HUES6 (cell line): ENCODE measurements at regions not wholly inside any gene's neighbourhood (a gene's known extent, or its start where the extent isn't known, plus 50 kb on each side); places are given as distances from the start of the nearest gene placed in this dataset.
"Not testable (repeated sequence)": the region's sequence is repeated elsewhere in the genome, so short reads cannot be mapped to it uniquely, and the experiment has no call there.

Experiments
- H3K27ac ChIP-seq: 2 replicates; pipeline ENCODE4 v1.7.0; 2013; ENCODE audit warnings: low read depth, mild to moderate bottlenecking, low read length, inconsistent platforms
- H3K27me3 ChIP-seq: 2 replicates; pipeline ENCODE4 v1.6.1; 2013; ENCODE audit warnings: low read length; ENCODE audit not compliant: control insufficient read depth, insufficient read depth
- H3K36me3 ChIP-seq: 2 replicates; pipeline ENCODE4 v1.6.1; 2013; ENCODE audit warnings: low read length; ENCODE audit not compliant: control insufficient read depth, insufficient read depth
- H3K4me1 ChIP-seq: 2 replicates; pipeline ENCODE4 v1.6.1; 2013; ENCODE audit warnings: low read length; ENCODE audit not compliant: control insufficient read depth, insufficient read depth
- H3K4me3 ChIP-seq: 2 replicates; pipeline ENCODE4 v1.5.1; 2013; ENCODE audit warnings: low read depth, low read length
- H3K9ac ChIP-seq: one replicate; pipeline ENCODE4 v1.6.1; 2013; ENCODE audit warnings: mild to moderate bottlenecking, low read length
- H3K9me3 ChIP-seq: 2 replicates; pipeline ENCODE4 v1.6.1; 2013; ENCODE audit warnings: low read depth, low read length; ENCODE audit not compliant: control insufficient read depth, insufficient read depth

- no peak overlapping the region for H3K4me3 ChIP-seq
These were observed 164.1 kb upstream of the EEA1 start for GRCh38 chr12:93093243-93093642.

GRCh38 chr12:93094222-93094621 lies 165.1 kb upstream of the EEA1 start:
- H3K9ac ChIP-seq, H3K4me3 ChIP-seq, H3K9me3 ChIP-seq, H3K27me3 ChIP-seq, H3K36me3 ChIP-seq, H3K4me1 ChIP-seq, H3K27ac ChIP-seq: not testable (repeated sequence)

More at GRCh38 chr12:93093243-93093642, 164.1 kb upstream of the EEA1 start:
- Histone ChIP-seq H3K9ac (no peak overlapping the region), H3K27ac (no peak overlapping the region), H3K27me3 (no peaks in the 10 kb centered on the region), H3K9me3 (no peaks in the 10 kb centered on the region), H3K4me1 (peaks cover 3% of the 10 kb centered on the region; the same call in 1 of the 2 replicates), H3K36me3 (no peaks in the 10 kb centered on the region)

DNA sequence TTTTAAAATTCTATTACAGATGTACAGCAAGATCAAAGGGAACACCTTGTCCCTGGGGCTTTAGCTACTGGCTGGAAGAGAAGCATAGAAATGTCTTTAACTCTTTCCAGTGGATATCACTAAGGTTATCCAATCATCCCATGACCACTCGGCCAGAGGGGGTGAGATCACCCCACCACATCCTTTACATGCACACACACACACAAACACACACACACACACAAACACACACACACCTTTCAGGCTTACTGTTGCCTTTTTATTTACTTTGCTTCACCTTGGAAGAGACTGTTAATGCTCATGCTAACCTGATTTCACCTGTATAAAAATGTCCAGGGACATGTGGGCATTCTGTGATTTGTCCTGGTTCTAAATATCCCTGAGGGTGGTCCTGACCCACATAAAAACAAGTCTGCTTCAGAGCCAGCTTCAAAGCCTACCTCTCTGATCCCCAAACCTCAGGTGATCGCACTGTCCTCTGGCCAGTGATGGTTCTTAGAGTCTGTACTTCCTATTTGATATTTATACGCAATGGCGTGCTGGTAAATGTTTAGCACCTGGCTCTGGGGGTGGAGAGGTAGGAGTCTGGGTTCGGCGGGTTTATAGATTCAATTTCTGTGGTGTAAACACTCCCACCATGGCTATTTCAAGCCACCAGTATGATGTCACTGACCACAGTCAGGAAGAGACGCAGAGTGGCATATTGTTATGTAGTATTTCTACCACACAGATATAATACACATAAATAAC lies 166.1 kb upstream of the EEA1 start:
- Histone ChIP-seq H3K4me3 (no peak overlapping the region), H3K27ac (no peak overlapping the region), H3K27me3 (no peaks in the 10 kb centered on the region), H3K4me1 (no peaks in the 10 kb centered on the region), H3K9ac (no peak overlapping the region), H3K36me3 (no peaks in the 10 kb centered on the region), H3K9me3 (no peaks in the 10 kb centered on the region)

DNA sequence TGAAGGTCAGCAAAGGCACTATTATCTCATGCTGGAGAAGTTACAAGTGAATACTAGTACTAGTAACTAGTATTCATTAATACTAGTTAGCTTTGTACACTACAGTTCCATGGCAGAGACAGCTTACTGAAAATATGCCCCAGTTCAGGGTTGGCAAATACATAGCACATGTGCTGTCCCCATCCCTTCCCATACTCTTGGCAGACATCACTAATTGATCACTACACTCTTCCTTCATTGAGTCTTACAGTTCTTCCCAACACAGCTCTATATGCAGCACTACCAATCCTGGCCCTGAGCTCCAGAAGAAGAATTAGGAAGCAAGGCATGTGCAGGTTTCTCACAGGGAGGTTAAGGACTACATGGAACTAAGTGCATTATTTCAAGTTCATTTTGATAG lies 168.3 kb upstream of the EEA1 start:
- Histone ChIP-seq H3K9ac (no peak overlapping the region), H3K4me3 (no peak overlapping the region), H3K27me3 (no peaks in the 10 kb centered on the region), H3K36me3 (no peaks in the 10 kb centered on the region), H3K4me1 (no peaks in the 10 kb centered on the region), H3K9me3 (no peaks in the 10 kb centered on the region), H3K27ac (no peak overlapping the region)

GRCh38 chr12:93098077-93098476 lies 169.0 kb upstream of the EEA1 start:
- Histone ChIP-seq H3K27ac (no peak overlapping the region), H3K36me3 (no peaks in the 10 kb centered on the region), H3K27me3 (no peaks in the 10 kb centered on the region), H3K9ac (no peak overlapping the region), H3K9me3 (no peaks in the 10 kb centered on the region), H3K4me1 (no peaks in the 10 kb centered on the region), H3K4me3 (no peak overlapping the region)

GRCh38 chr12:93099792-93100191 lies 170.7 kb upstream of the EEA1 start:
- Histone ChIP-seq H3K9ac (no peak overlapping the region), H3K4me3 (no peak overlapping the region), H3K27ac (no peak overlapping the region), H3K9me3 (no peaks in the 10 kb centered on the region), H3K4me1 (no peaks in the 10 kb centered on the region), H3K36me3 (no peaks in the 10 kb centered on the region), H3K27me3 (no peaks in the 10 kb centered on the region)

DNA sequence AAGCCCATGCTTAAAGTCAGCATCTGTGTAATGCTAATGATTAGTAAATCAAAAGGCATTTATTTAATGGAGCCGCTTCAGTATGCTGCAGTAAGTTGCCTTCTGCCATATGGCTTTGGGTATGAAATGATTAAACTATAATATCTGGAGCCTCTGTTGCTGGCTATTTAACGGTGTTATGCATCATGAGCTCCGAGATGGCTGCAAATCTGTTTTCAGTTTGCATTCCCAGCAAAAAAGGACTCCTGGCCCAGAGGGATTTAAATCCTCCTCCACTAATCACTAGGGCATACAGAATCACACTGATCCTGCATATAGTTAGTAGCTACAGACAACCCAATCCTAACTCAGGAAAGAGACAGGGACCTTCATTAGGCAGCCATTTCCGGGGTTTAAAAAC lies 171.5 kb upstream of the EEA1 start:
- Histone ChIP-seq H3K27ac (no peak overlapping the region), H3K36me3 (no peaks in the 10 kb centered on the region), H3K9me3 (no peaks in the 10 kb centered on the region), H3K27me3 (no peaks in the 10 kb centered on the region), H3K4me1 (no peaks in the 10 kb centered on the region), H3K4me3 (no peak overlapping the region), H3K9ac (no peak overlapping the region)

DNA sequence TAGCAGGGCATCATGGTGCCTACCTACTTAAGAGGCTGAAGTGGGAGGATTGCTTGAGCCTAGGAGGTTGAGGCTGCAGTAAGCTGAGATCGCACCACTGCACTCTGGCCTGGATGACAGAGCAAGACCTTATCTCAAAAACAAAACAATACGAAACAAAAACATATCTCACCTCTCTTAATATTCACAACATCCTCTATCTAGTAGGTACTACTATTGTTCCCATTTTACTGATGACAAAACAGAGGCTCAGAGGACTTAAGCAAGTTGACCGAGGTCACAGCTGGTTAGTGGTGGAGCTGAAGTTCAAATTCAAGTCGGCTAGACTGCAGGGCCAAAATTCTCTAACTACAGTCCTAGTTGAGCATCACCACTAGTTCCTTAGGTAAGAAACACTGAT lies 172.3 kb upstream of the EEA1 start:
- H3K27me3 ChIP-seq: no peaks in the 10 kb centered on the region
- no peak overlapping the region for H3K4me3 ChIP-seq
- no peak overlapping the region for H3K9ac ChIP-seq
- H3K9me3 ChIP-seq: no peaks in the 10 kb centered on the region
- no peaks in the 10 kb centered on the region for H3K36me3 ChIP-seq
- no peak overlapping the region for H3K27ac ChIP-seq
- no peaks in the 10 kb centered on the region for H3K4me1 ChIP-seq

DNA sequence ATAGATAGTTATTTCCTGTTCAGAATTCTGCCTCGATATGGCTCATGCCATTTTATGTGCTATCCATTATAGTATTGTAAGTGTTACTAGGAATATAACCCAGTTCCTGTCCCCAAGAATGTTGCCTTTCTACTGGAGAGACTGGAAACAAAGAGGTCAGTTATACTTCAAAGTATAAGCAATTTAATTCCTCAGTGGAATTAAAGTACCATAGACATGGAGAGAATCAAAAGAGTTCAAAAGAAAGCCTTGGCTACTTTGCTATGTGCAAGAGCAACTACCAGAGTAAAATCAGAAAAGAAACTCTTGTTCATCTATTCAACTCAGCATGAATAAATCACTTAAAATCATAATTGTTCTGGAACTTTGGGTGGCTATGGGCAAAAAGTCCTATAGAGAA lies 173.2 kb upstream of the EEA1 start:
- no peaks in the 10 kb centered on the region for H3K36me3 ChIP-seq
- H3K27me3 ChIP-seq: no peaks in the 10 kb centered on the region
- H3K9ac ChIP-seq: no peak overlapping the region
- no peak overlapping the region for H3K4me3 ChIP-seq
- H3K4me1 ChIP-seq: peaks cover 3% of the 10 kb centered on the region; the same call in 1 of the 2 replicates
- no peaks in the 10 kb centered on the region for H3K9me3 ChIP-seq
- H3K27ac ChIP-seq: no peak overlapping the region

- no peak overlapping the region for H3K27ac ChIP-seq
These were observed 173.6 kb upstream of the EEA1 start for GRCh38 chr12:93102744-93103143.

GRCh38 chr12:93103154-93103553 lies 174.1 kb upstream of the EEA1 start:
- Histone ChIP-seq H3K27me3 (no peaks in the 10 kb centered on the region), H3K36me3 (no peaks in the 10 kb centered on the region), H3K9me3 (no peaks in the 10 kb centered on the region), H3K4me3 (no peak overlapping the region), H3K27ac (no peak overlapping the region), H3K9ac (no peak overlapping the region), H3K4me1 (peaks cover 10% of the 10 kb centered on the region)

More at GRCh38 chr12:93102744-93103143, 173.6 kb upstream of the EEA1 start:
- Histone ChIP-seq H3K27me3 (no peaks in the 10 kb centered on the region), H3K9ac (no peak overlapping the region), H3K4me3 (no peak overlapping the region), H3K36me3 (no peaks in the 10 kb centered on the region), H3K4me1 (peaks cover 6% of the 10 kb centered on the region), H3K9me3 (no peaks in the 10 kb centered on the region)
